HG03135 (cell line): ENCODE measurements at regions not wholly inside any gene's neighbourhood (a gene's known extent, or its start where the extent isn't known, plus 50 kb on each side); places are given as distances from the start of the nearest gene placed in this dataset.

Experiments used
- ATAC-seq: cut with Tn5 transposase; IDR thresholded peaks from one replicate; pipeline ENCODE4 v1.9.1; 2021; ENCODE audit warnings: mild to moderate bottlenecking, moderate library complexity; ENCODE audit not compliant: unreplicated experiment

- no peak for ATAC-seq
Observed at GRCh38 chr5:1936901-1937300, 54.2 kb upstream of the IRX4 start.

GRCh38 chr5:1936413-1936812, 53.7 kb upstream of the IRX4 start:
- ATAC-seq = no peak

- ATAC-seq = no peak
Observed at GRCh38 chr5:1934801-1935429, 52.2 kb upstream of the IRX4 start.

- ATAC-seq = no peak
Observed at GRCh38 chr5:1934056-1934394, 51.3 kb upstream of the IRX4 start.

GRCh38 chr5:1933364-1934055, 50.8 kb upstream of the IRX4 start:
- ATAC-seq = no peak
